CD4-positive, alpha-beta T cell treated with Interferon alpha-2 for 1 hour (primary cell): ENCODE measurements at regions not wholly inside any gene's neighbourhood (a gene's known extent, or its start where the extent isn't known, plus 50 kb on each side); places are given as distances from the start of the nearest gene placed in this dataset.

Experiments used
- DNase-seq, 2 donors: peaks; one replicate each; pipeline ENCODE4 v3.0.0-alpha.2; 2020 to 2022

GRCh38 chr2:22282220-22282619, 1102.8 kb upstream of the KLHL29 start:
- DNase-seq: no peak

- no peak for DNase-seq
Observed at GRCh38 chr2:22282916-22283315, 1102.1 kb upstream of the KLHL29 start.

GRCh38 chr2:22283436-22283835, 1101.5 kb upstream of the KLHL29 start:
- no peak for DNase-seq

- DNase-seq: no peak
Observed at GRCh38 chr2:22290302-22290701, 1094.7 kb upstream of the KLHL29 start.

GRCh38 chr2:22290909-22291473, 1094.0 kb upstream of the KLHL29 start:
- no peak for DNase-seq

GRCh38 chr2:22301228-22301627, 1083.8 kb upstream of the KLHL29 start:
- DNase-seq: no peak

GRCh38 chr2:22326250-22326649, 1058.7 kb upstream of the KLHL29 start:
- no peak for DNase-seq

GRCh38 chr2:22329211-22330154, 1055.5 kb upstream of the KLHL29 start:
- DNase-seq: no peak

- no peak for DNase-seq
Observed at GRCh38 chr2:22336414-22336813, 1048.6 kb upstream of the KLHL29 start.

- no peak for DNase-seq
Observed at GRCh38 chr2:22340716-22341115, 1044.3 kb upstream of the KLHL29 start.

GRCh38 chr2:22347306-22347705, 1037.7 kb upstream of the KLHL29 start:
- DNase-seq: no peak

GRCh38 chr2:22350621-22351020, 1034.4 kb upstream of the KLHL29 start:
- DNase-seq: no peak

- peak in 1 of 2 donors; percentile 8 for DNase-seq
Observed at GRCh38 chr2:22355816-22356433, 1029.1 kb upstream of the KLHL29 start.

GRCh38 chr2:22359071-22359672, 1025.8 kb upstream of the KLHL29 start:
- DNase-seq: no peak

- no peak for DNase-seq
Observed at GRCh38 chr2:22360735-22361374, 1024.1 kb upstream of the KLHL29 start.

- DNase-seq: no peak
Observed at GRCh38 chr2:22361571-22361970, 1023.4 kb upstream of the KLHL29 start.

- no peak for DNase-seq
Observed at GRCh38 chr2:22375096-22375495, 1009.9 kb upstream of the KLHL29 start.

GRCh38 chr2:22377268-22377667, 1007.7 kb upstream of the KLHL29 start:
- DNase-seq: no peak

- no peak for DNase-seq
Observed at GRCh38 chr2:22382479-22383169, 1002.4 kb upstream of the KLHL29 start.

- no peak for DNase-seq
Observed at GRCh38 chr2:22397847-22398246, 987.1 kb upstream of the KLHL29 start.

- no peak for DNase-seq
Observed at GRCh38 chr2:22403748-22404147, 981.2 kb upstream of the KLHL29 start.

GRCh38 chr2:22406625-22407024, 978.4 kb upstream of the KLHL29 start:
- DNase-seq: no peak
